ENCODE measurements at regions not wholly inside any gene's neighbourhood (a gene's known extent, or its start where the extent isn't known, plus 50 kb on each side); places are given as distances from the start of the nearest gene placed in this dataset.

DNA sequence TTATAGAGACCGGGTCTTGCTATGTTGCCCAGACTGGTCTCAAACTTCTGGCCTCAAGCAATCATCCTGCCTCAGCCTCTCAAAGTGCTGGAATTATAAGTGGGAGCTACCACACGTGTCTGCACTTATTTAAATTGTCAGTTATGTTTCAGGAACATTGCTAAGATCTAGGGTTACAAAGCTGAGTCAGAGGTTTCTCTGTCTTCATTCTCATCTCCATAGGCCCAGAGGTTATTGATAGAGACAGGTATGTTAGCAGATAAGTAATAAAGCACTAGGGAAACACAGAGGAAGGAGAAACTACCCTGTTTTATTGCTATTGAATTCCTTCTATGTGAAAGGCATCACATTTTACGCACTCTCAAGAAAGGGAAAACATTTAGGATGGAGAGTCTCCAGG lies 214.1 kb downstream of the REEP3 start:
- no peak for DNase-seq
- in situ Hi-C loops (cut with HindIII; ENCODE audit: low pct_ligation_motif_present, low sequenced_read_pairs): no loop called here
- H3K36me3 ChIP-seq (replicated peaks): no peaks in the 10 kb centered on the region
- TF ChIP-seq, protein P1, sequence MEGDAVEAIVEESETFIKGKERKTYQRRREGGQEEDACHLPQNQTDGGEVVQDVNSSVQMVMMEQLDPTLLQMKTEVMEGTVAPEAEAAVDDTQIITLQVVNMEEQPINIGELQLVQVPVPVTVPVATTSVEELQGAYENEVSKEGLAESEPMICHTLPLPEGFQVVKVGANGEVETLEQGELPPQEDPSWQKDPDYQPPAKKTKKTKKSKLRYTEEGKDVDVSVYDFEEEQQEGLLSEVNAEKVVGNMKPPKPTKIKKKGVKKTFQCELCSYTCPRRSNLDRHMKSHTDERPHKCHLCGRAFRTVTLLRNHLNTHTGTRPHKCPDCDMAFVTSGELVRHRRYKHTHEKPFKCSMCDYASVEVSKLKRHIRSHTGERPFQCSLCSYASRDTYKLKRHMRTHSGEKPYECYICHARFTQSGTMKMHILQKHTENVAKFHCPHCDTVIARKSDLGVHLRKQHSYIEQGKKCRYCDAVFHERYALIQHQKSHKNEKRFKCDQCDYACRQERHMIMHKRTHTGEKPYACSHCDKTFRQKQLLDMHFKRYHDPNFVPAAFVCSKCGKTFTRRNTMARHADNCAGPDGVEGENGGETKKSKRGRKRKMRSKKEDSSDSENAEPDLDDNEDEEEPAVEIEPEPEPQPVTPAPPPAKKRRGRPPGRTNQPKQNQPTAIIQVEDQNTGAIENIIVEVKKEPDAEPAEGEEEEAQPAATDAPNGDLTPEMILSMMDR (IDR thresholded peaks at IDR 0.05; ENCODE audit: low read depth, low read length, missing control alignments): no peak
- no peaks in the 10 kb centered on the region for H3K27me3 ChIP-seq (replicated peaks)
- H3K4me3 ChIP-seq (ENCODE audit: low read depth, low read length): no peak overlapping the region
- no peak overlapping the region for H3K27ac ChIP-seq

DNA sequence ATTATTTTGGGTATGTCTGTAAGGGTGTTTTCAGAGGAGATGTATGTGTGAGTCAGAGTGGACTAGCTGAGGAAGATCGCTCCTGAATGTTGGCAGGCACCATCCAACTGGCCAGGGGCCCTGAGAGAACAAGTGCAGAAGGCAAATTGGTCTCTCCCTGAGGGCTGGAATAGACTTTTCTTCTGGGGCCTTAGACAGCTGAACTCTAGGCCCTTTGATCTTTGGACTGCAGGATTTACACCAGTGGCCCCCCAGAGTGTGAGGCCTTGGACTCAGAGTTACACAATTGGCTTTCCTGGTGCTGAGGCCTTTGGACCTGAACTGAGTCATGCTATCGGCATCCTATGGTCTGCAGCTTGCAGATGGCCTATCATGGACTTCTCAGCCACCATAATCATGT lies 217.2 kb downstream of the REEP3 start:
- H3K36me3 ChIP-seq (replicated peaks): no peaks in the 10 kb centered on the region
- H3K27ac ChIP-seq: no peak overlapping the region
- in situ Hi-C loops (cut with HindIII; ENCODE audit: low pct_ligation_motif_present, low sequenced_read_pairs): no loop called here
- peak; percentile 68 for DNase-seq
- TF ChIP-seq, protein P1 (IDR thresholded peaks at IDR 0.05; ENCODE audit: low read depth, low read length, missing control alignments): no peak
- H3K4me3 ChIP-seq (ENCODE audit: low read depth, low read length): no peak overlapping the region
- no peaks in the 10 kb centered on the region for H3K27me3 ChIP-seq (replicated peaks)

DNA sequence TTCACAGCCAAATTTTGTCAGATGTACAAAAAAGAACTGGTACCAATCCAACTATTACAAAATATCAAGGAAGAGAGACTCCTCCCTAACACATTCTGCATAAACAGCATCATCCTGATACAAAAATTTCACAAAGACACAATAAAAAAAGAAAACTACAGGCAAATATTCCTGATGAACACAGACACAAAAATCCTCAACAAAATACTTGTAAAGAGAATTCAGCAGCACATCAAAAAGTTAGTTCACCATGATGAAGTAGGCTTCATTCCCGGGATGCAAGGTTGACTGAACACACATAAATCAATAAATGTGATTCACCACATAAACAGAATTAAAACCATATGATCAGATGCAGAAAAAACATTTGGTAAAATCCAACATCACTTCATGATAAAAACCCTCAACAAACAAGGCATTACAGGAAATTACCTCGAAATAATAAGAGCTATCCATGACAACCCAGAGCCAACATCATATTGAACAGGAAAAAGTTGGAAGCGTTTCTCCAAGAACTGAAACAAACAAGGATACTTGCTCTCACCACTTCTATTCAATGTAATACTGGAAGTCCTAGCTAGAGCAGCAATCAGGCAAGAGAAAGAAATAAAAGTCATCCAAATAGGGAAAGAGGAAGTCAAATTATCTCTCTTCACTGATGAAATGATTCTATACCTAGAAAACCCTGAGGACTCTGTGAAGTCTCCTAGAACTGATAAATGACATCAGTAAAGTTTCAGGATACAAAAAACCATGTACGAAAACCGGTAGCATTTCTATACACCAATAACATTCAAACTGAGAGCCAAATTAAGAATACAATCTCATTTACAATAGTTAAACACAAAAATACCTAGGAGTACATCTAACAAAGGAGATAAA lies 223.1 kb downstream of the REEP3 start:
- Histone ChIP-seq H3K27ac (no peak overlapping the region), H3K27me3 (replicated peaks) (no peaks in the 10 kb centered on the region), H3K36me3 (replicated peaks) (no peaks in the 10 kb centered on the region), H3K4me3 (ENCODE audit: low read depth, low read length) (no peak overlapping the region)
- in situ Hi-C loops (cut with HindIII; ENCODE audit: low pct_ligation_motif_present, low sequenced_read_pairs): no loop called here
- DNase-seq: no peak
- TF ChIP-seq, protein P1 (IDR thresholded peaks at IDR 0.05; ENCODE audit: low read depth, low read length, missing control alignments): no peak

DNA sequence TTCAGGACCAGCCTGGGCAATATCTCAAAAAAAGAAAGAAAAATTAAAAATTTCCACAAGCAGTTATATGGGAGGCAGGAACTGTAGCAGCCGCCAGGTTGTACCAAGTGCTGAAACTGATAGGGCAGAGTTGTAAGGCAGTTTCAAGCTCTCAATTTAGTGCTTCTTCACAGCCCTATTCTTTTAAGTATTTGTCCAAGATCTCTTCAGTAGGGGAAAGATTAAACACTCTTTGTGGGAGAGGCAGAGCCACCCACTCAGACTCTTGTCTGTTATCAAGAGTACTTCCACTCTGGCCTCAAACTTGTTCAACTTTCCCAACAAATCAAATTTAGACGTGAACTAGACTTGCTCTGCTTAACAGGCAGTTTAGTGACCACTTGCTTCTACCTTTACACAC lies 228.7 kb downstream of the REEP3 start:
- TF ChIP-seq, protein P1 (IDR thresholded peaks at IDR 0.05; ENCODE audit: low read depth, low read length, missing control alignments): no peak
- no peaks in the 10 kb centered on the region for H3K36me3 ChIP-seq (replicated peaks)
- in situ Hi-C loops (cut with HindIII; ENCODE audit: low pct_ligation_motif_present, low sequenced_read_pairs): no loop called here
- H3K4me3 ChIP-seq (ENCODE audit: low read depth, low read length): no peak overlapping the region
- no peaks in the 10 kb centered on the region for H3K27me3 ChIP-seq (replicated peaks)
- no peak overlapping the region for H3K27ac ChIP-seq
- DNase-seq: no peak

DNA sequence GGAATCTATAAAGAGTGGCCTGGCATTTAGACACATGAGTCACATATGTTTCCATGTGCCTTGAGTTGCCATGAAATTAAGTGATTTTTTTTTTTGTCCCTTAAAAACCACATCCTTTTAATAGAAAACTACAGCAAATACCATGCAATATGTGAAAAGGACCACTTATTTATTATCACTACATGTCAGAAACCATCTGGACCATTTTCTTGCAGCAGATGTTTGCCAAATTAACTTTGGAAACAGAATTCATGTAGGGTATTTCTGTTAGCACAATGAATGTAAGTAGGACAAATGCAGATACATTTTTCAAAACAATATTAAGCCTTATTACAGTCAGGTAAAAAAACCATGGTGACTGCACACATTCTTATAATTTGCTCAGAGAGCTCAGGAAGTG lies 230.6 kb downstream of the REEP3 start:
- TF ChIP-seq, protein P1 (IDR thresholded peaks at IDR 0.05; ENCODE audit: low read depth, low read length, missing control alignments): no peak
- in situ Hi-C loops (cut with HindIII; ENCODE audit: low pct_ligation_motif_present, low sequenced_read_pairs): no loop called here
- DNase-seq: no peak
- H3K4me3 ChIP-seq (ENCODE audit: low read depth, low read length): no peak overlapping the region
- no peaks in the 10 kb centered on the region for H3K27me3 ChIP-seq (replicated peaks)
- no peak overlapping the region for H3K27ac ChIP-seq
- no peaks in the 10 kb centered on the region for H3K36me3 ChIP-seq (replicated peaks)

DNA sequence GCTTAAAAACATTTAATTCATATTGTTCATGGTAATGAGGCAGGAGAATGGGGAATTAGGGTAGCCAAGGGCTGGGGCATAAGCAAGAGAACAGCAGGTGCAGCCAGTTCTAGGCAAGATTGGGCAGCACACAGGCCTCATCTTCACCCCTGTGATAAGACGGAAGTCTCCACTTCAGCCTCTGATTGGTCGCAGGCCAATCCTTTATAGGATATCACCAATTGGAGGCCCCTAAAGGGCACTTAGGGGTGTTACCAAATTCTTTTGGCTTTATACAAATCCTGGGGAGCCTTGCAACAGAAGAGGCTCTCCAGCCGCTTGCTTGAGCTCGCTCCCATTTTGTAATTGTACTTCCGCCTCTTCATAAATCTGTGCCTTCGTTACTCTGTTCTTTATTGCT lies 231.1 kb downstream of the REEP3 start:
- no peak overlapping the region for H3K4me3 ChIP-seq (ENCODE audit: low read depth, low read length)
- H3K27ac ChIP-seq: no peak overlapping the region
- H3K36me3 ChIP-seq (replicated peaks): no peaks in the 10 kb centered on the region
- TF ChIP-seq, protein P1 (IDR thresholded peaks at IDR 0.05; ENCODE audit: low read depth, low read length, missing control alignments): no peak
- H3K27me3 ChIP-seq (replicated peaks): no peaks in the 10 kb centered on the region
- in situ Hi-C loops (cut with HindIII; ENCODE audit: low pct_ligation_motif_present, low sequenced_read_pairs): no loop called here
- no peak for DNase-seq
